A549 (cell line): ENCODE measurements at regions not wholly inside any gene's neighbourhood (a gene's known extent, or its start where the extent isn't known, plus 50 kb on each side); places are given as distances from the start of the nearest gene placed in this dataset.

Experiments
- CTCF ChIP-seq: fragments of >200 bp; sonication (Bioruptor Twin); formaldehyde crosslinking; IDR thresholded peaks from 3 replicates; pipeline ENCODE4 v1.5.1; 2016
- MAZ ChIP-seq: fragments of 150-350 bp; IDR thresholded peaks from 2 replicates; pipeline ENCODE4 v1.6.1; 2014; ENCODE audit warnings: antibody characterized with exemption, low read depth, low read length, borderline replicate concordance
- TF ChIP-seq, protein P1 (sequence below): IDR thresholded peaks from 2 replicates; pipeline ENCODE4 v1.6.1; 2012

DNA sequence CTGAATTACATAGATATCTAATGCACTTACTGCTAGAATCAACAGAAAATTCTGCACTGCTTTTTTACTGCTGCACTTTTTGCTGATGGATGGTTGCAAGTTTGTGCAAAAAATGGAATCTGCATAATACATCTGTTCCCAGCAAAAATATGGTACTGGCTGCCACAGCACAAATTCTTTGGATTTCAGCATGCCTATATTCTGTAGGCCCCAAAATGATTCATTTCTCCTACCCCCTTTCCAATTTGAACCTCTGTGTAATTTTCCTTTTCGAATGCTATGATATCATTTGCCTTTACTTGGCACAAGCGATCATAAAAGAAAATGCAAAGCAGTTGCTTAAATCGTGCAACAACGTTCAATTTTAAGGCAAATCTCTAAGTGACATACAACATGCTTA is 524.2 kb upstream of the NBEA start:
- TF ChIP-seq CTCF (no peak), MAZ (no peak)
- TF ChIP-seq, protein P1, sequence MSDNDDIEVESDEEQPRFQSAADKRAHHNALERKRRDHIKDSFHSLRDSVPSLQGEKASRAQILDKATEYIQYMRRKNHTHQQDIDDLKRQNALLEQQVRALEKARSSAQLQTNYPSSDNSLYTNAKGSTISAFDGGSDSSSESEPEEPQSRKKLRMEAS = no peak
